Muscle layer of colon (tissue), 2 donors: ENCODE measurements at regions not wholly inside any gene's neighbourhood (a gene's known extent, or its start where the extent isn't known, plus 50 kb on each side); places are given as distances from the start of the nearest gene placed in this dataset.

ENCODE experiments used
- H3K27ac ChIP-seq: one replicate; pipeline ENCODE4 v1.7.0; 2013; ENCODE audit warnings: low read depth, mild to moderate bottlenecking, low read length, moderate library complexity
- H3K27me3 ChIP-seq, 2 donors: one replicate each; pipeline ENCODE4 v1.7.0; 2013; ENCODE audit warnings: low read length in 2 of 2, mild to moderate bottlenecking in 2 of 2; ENCODE audit not compliant: insufficient read depth in 2 of 2, control insufficient read depth in 1 of 2
- H3K36me3 ChIP-seq: one replicate; pipeline ENCODE4 v1.7.0; 2013; ENCODE audit warnings: mild to moderate bottlenecking, low read length; ENCODE audit not compliant: insufficient read depth
- H3K4me1 ChIP-seq: one replicate; pipeline ENCODE4 v1.7.0; 2013; ENCODE audit warnings: mild to moderate bottlenecking, low read length; ENCODE audit not compliant: insufficient read depth
- H3K4me3 ChIP-seq, 2 donors: one replicate each; pipeline ENCODE4 v1.7.0; 2013; ENCODE audit warnings: low read length in 2 of 2, low read depth in 1 of 2, mild to moderate bottlenecking in 1 of 2, moderate library complexity in 1 of 2
- H3K9ac ChIP-seq: one replicate; pipeline ENCODE4 v1.7.0; 2013; ENCODE audit warnings: low read length
- H3K9me3 ChIP-seq: one replicate; pipeline ENCODE4 v1.7.0; 2013; ENCODE audit warnings: mild to moderate bottlenecking, low read length
- donor health status: abdominal sarcoma.
- donor health status: Adenocarcinoma of cecum.

DNA sequence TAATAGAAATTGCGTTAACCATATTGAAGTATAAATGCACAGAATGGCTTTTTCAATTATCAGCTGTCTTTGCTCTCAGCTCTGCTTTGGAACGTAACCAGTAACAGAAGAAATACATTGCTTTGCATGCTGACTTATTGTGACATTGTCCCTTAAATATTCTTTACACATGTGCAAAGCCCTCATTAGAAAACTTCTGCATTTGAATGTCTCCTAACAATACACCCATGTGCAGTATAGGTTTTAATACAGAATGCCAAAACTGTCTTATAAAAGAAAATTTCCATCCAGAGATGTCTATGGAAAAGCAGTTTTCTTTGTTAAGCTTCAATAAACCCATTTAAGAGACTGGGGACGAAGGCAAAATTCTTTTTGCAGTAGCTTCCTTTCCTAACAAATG, 560.3 kb upstream of the CHORDC1 start:
- H3K4me3 ChIP-seq: no peak overlapping the region
- H3K27me3 ChIP-seq: no peaks in the 10 kb centered on the region
- no peak overlapping the region for H3K9ac ChIP-seq
- H3K36me3 ChIP-seq: no peaks in the 10 kb centered on the region
- H3K4me1 ChIP-seq: no peaks in the 10 kb centered on the region
- H3K9me3 ChIP-seq: no peaks in the 10 kb centered on the region
- H3K27ac ChIP-seq: no peak overlapping the region

DNA sequence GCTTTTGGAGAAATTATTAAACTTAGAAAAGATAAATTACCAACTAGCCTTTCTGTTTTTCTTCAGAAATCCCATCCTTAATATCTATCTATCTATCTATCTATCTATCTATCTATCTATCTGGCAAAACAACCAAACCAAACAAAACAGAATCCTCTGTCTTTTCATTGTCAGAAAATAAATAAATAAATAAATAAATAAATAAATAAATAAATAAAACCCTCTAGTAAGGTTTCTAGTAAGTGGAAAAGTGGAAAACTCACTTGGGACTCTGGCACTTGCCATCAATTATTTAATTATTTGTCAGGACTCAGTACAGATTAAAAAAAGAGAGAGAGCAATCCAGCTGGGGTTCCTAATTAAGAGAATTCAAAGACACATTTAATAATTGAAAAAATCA, 556.2 kb upstream of the CHORDC1 start:
- H3K4me1 ChIP-seq: no peaks in the 10 kb centered on the region
- no peak overlapping the region for H3K27ac ChIP-seq
- H3K36me3 ChIP-seq: no peaks in the 10 kb centered on the region
- no peak overlapping the region for H3K4me3 ChIP-seq
- H3K9me3 ChIP-seq: no peaks in the 10 kb centered on the region
- no peak overlapping the region for H3K9ac ChIP-seq
- H3K27me3 ChIP-seq: no peaks in the 10 kb centered on the region

DNA sequence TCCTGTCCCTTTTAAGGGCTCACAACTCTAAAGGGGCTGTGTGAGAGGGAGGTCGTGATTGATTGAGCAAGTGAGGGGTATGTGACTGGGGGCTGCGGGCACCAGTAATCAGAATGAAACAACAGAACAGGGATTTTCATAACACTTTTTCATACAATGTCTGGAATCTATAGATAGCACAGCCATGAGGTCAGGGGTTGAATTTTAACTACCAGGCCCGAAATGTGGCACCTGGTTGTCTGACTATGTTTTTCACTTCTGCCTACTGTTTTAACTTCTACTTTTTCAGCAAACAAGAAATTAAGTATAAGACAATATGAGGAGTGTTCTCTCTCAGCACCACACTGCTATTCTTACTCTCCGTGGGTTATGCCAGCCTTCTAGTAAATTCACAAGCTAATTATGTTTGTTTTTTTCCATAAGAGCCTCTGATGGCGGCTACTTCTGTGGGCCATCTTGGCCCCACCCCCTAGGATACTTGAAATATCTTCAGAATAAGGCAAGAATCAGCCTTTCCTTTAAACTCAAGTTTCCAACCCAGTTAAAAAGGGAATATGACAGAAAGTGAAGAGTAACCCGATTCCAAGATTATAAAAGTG, 552.8 kb upstream of the CHORDC1 start:
- no peak overlapping the region for H3K9ac ChIP-seq
- no peaks in the 10 kb centered on the region for H3K36me3 ChIP-seq
- H3K9me3 ChIP-seq: no peaks in the 10 kb centered on the region
- H3K27ac ChIP-seq: no peak overlapping the region
- no peak overlapping the region for H3K4me3 ChIP-seq
- H3K27me3 ChIP-seq: no peaks in the 10 kb centered on the region
- no peaks in the 10 kb centered on the region for H3K4me1 ChIP-seq

DNA sequence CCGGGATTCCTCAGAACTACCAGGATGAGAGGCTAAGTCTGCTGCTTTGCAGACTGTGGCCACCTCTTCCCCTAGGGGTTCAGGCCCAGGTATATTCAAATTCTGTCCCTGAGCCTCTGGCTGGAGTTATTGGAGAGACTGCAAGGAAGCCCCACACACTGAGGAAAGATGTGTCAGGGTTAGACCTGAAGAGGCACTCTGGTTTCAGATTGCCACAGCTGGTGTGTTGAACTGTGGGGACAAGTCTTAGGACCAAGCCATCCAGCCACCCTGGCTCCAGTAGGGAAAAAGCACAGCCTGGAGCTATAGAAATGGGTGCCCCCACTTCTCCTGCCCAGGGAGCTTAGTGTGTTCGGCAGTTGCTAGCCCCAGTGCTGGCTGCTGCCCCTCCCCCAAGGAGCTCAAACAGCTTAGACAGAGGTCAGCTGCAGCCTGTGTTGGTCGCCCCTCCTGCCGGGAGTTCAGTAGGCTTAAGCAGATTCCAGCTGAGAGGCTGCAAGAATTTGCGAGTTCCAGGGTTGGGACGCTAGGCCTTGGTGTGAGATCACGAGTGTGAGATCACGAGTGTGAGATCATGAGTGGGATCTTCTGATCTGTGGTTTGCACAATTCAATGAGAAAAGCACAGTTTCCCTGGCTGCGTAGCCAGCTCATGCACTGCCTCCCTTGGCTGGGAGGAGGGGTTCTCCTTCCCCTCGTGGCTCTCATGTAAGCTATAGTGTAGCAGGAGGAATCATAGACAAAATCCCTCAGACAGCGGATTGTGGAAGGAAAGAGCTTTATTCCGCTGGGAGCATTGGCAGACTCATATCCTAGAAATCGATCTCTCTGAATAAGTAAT, 552.1 kb upstream of the CHORDC1 start:
- H3K9me3 ChIP-seq: no peaks in the 10 kb centered on the region
- no peak overlapping the region for H3K9ac ChIP-seq
- no peak overlapping the region for H3K27ac ChIP-seq
- H3K36me3 ChIP-seq: no peaks in the 10 kb centered on the region
- H3K4me1 ChIP-seq: no peaks in the 10 kb centered on the region
- H3K4me3 ChIP-seq: no peak overlapping the region
- H3K27me3 ChIP-seq: no peaks in the 10 kb centered on the region

DNA sequence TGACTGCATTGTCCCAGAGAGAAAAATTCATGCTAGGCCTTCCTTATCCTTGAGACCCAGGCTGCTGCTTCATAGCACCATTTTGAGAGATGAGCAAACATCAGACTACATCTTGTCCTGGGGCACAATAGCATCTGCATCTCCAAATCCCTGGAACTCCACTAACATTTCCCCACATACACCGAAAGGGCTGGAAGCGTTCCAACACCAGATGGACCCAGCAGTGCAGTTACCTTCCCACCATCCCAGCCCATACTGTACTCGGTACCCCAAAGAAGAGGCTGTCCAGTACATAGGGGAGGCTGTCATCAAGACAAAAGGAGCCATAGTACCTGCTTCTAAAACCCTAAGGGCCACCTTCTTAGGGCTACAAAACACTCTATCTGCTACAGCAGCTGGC, 547.2 kb upstream of the CHORDC1 start:
- H3K4me3 ChIP-seq: no peak overlapping the region
- H3K9me3 ChIP-seq: no peaks in the 10 kb centered on the region
- H3K4me1 ChIP-seq: no peaks in the 10 kb centered on the region
- no peaks in the 10 kb centered on the region for H3K36me3 ChIP-seq
- no peaks in the 10 kb centered on the region for H3K27me3 ChIP-seq
- H3K27ac ChIP-seq: no peak overlapping the region
- H3K9ac ChIP-seq: no peak overlapping the region

DNA sequence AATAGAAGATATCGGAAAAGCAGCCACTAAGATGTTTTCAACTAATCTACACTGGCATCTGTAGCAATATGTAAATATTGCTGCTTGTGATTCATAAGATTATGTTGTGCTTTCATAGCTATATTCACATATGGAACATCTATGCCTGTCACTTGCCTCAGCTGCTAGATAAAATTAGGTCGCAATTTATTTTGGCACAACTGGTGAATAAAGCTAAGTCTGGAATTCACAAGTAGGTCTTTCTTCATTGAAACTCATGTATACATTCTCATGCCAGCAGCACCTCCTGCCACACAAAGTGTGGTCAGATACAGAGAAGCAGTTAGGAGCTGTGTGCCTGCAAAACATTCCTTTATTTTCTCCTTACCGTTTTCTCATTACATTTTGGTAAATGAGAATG, 543.3 kb upstream of the CHORDC1 start:
- Histone ChIP-seq H3K9me3 (no peaks in the 10 kb centered on the region), H3K9ac (no peak overlapping the region), H3K36me3 (no peaks in the 10 kb centered on the region), H3K4me1 (no peaks in the 10 kb centered on the region), H3K27me3 (no peaks in the 10 kb centered on the region), H3K4me3 (no peak overlapping the region), H3K27ac (no peak overlapping the region)

DNA sequence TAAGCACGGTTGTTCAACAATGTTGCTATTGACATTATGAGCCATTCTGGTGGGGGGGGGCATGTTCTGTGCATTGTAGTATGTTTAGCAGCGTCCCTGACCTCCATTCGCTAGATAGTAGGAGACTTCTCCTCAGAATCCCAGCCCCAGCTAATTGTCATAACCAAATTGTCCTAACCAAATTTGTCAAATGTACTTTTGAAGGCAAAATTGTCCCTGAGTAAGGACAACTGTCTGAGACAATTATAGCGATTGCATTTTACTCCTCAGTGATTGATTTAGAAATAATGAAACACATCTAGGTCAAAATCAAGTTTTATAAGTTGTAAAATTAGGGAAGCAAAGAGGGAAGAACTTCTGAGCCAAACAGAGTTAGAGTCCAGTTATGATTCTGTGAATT, 541.8 kb upstream of the CHORDC1 start:
- H3K4me3 ChIP-seq: no peak overlapping the region
- no peak overlapping the region for H3K9ac ChIP-seq
- H3K36me3 ChIP-seq: no peaks in the 10 kb centered on the region
- H3K27ac ChIP-seq: no peak overlapping the region
- no peaks in the 10 kb centered on the region for H3K4me1 ChIP-seq
- no peaks in the 10 kb centered on the region for H3K9me3 ChIP-seq
- H3K27me3 ChIP-seq: no peaks in the 10 kb centered on the region

DNA sequence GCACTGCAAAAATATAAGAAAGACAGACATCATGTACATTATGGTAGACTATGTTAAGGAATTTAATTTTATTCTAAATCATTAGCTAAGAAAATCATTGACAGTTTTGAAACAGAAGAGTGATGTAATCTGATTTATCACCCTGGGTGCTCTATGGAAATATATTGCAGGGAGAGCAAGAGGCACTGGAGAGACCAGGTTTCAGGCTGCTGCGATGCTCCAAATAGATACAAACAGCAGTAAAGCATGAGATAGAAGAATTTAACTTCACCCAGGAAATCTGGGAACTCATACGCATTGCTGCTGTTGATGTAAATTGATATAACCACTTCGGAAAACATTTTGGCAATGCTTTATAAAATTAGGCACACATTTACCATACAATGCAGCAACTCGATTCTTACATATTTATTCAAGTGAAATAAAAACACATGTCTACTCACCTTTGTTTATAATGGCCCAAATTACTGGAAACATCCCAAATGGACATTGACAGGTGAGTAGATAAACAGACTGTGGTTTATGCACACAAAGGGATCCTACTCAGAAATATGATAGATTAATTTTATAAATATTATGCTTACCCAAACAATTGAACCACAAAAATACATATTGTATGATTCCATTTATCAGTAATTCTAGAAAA, 535.1 kb upstream of the CHORDC1 start:
- H3K9ac ChIP-seq: no peak overlapping the region
- H3K27me3 ChIP-seq: no peaks in the 10 kb centered on the region
- H3K4me3 ChIP-seq: no peak overlapping the region
- H3K4me1 ChIP-seq: no peaks in the 10 kb centered on the region
- H3K36me3 ChIP-seq: no peaks in the 10 kb centered on the region
- no peaks in the 10 kb centered on the region for H3K9me3 ChIP-seq
- no peak overlapping the region for H3K27ac ChIP-seq

DNA sequence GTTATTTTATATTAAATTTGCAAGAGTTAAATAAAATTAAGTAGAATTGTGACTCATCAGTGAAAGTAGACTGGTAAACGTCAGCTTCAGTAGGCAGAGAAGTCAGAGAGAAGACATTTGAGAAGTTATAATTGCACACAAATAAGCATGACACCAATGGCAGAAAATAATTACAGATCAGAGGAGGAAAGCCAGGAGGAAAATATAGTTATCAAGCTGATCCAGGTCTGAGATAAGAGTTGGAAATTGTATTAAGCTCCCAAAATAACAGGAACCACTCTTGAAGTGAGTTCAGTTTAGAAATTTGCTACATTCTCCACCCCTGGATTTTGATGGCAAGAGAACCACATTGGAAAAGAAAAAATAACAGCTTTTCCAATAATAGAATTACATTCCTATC, 533.8 kb upstream of the CHORDC1 start:
- Histone ChIP-seq H3K4me3 (no peak overlapping the region), H3K27ac (no peak overlapping the region), H3K27me3 (no peaks in the 10 kb centered on the region), H3K36me3 (no peaks in the 10 kb centered on the region), H3K4me1 (no peaks in the 10 kb centered on the region), H3K9me3 (no peaks in the 10 kb centered on the region), H3K9ac (no peak overlapping the region)

DNA sequence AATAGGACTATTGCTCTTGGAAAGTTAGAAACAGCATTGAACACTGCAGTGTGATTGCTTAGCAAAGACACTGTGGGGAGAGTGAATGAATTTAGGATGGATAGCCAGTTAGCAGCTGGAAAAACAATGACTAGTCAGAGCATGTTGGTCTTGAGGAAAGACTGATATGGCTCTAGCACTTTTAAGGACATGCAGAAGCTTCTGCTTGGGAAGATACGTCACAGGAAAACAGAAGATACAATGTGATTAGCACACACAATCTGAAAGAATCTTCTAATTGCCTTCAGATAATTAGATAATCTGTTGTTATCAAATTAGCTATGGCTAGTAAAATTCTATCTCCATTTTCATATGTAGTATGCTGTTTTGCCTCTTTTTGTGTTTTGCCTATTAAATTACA, 530.7 kb upstream of the CHORDC1 start:
- Histone ChIP-seq H3K9ac (no peak overlapping the region), H3K27me3 (no peaks in the 10 kb centered on the region), H3K9me3 (no peaks in the 10 kb centered on the region), H3K27ac (no peak overlapping the region), H3K4me3 (no peak overlapping the region), H3K36me3 (no peaks in the 10 kb centered on the region), H3K4me1 (no peaks in the 10 kb centered on the region)

DNA sequence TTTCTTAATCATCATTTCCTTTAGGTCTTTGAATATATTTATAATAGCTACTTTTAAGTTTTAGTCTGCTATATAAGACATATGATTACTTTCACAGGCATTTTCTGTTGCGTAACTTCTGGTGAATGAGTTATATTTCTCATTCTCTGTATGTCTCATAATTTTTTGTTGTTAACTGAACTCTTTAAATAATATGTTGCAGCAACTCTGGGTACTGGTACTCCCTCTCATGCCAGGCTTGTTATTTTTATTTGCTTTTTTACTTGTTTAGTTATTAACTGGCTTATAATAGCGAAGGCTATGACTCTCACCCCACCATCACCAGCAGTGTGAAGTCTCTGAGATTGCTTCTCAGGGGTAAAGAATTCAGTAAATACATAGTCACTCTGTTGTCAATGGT, 524.2 kb upstream of the CHORDC1 start:
- H3K4me3 ChIP-seq: no peak overlapping the region
- H3K9ac ChIP-seq: no peak overlapping the region
- H3K27ac ChIP-seq: no peak overlapping the region

More for the DNA sequence above, 524.2 kb upstream of the CHORDC1 start:
- no peaks in the 10 kb centered on the region for H3K9me3 ChIP-seq
- H3K27me3 ChIP-seq: no peaks in the 10 kb centered on the region
- no peaks in the 10 kb centered on the region for H3K36me3 ChIP-seq
- no peaks in the 10 kb centered on the region for H3K4me1 ChIP-seq
